Vagina (tissue), 2 donors: ENCODE measurements at regions not wholly inside any gene's neighbourhood (a gene's known extent, or its start where the extent isn't known, plus 50 kb on each side); places are given as distances from the start of the nearest gene placed in this dataset.

Experiments used
- CTCF ChIP-seq, 3 experiments: fragments of 450-650 bp in 2 of 3; fragments of 200-600 bp in 1 of 3; sonication (generic) in 1 of 3; IDR thresholded peaks; one replicate each; pipeline ENCODE4 v1.5.1; 2017 to 2019; ENCODE audit warnings: antibody characterized with exemption in 3 of 3, mild to moderate bottlenecking in 2 of 3, moderate library complexity in 2 of 3
- POLR2A ChIP-seq, 2 donors: fragments of 450-650 bp; IDR thresholded peaks; one replicate each; pipeline ENCODE4 v1.6.1; 2017; ENCODE audit warnings: antibody characterized with exemption in 2 of 2, mild to moderate bottlenecking in 2 of 2, moderate library complexity in 2 of 2

DNA sequence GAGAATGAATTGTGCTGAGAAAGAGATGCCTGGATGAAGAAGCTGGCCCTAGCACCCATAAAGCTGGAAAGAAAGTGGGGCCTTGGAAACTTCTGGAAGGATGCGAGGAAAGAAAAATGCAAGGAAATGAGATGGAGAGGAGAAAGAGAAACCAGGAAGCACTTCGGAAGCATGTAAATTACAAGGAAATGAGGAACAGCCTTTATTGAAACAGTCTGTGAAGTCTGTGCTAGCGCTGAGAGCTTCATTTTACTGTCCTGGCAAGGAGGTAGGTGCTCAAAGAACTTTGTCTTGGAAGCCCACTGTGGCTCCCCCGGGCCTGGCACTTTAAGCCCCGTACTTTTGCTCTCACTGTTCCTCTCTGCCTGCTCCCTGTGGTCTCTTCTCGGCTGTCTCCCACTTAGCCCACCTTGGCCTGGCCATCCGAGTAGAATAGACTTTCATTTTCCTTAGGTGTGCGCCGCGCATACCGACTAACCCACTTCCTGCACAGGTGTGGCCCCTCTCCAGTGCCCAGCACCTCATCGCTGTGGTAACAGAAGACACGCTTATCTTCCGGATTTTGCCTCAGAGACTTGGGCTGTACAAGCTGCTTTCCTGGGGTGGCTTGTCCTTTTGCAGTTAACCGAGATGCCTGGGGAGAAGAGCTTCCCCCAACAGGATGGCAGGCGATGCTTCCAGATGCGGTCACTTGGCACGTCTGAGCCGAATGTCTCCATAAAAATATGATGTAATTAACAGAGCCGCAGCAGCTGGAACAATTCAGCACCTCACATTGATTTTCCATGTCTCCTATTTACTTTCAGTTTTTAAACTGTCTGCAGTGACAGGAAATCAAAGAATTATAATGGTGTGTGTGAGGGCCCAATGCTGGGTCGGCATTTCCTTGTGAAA is 199.6 kb downstream of the HRH4 start:
- TF ChIP-seq CTCF (IDR thresholded peaks at IDR 0.05) (no peak), POLR2A (IDR thresholded peaks at IDR 0.05) (no peak)
